NCI-H446 treated with DMSO at 0.1 percent for 48 hours (cell line): ENCODE measurements at regions not wholly inside any gene's neighbourhood (a gene's known extent, or its start where the extent isn't known, plus 50 kb on each side); places are given as distances from the start of the nearest gene placed in this dataset.
"Not testable (repeated sequence)": the region's sequence is repeated elsewhere in the genome, so short reads cannot be mapped to it uniquely, and the experiment has no call there.

ENCODE experiments used
- DNase-seq: peaks from one replicate; lab custom pipeline; 2025; lab: John Stamatoyannopoulos, UW

GRCh38 chr4:141534985-141535384 lies 101.4 kb upstream of the IL15 start:
- no peak for DNase-seq

- DNase-seq: no peak
These were observed 98.4 kb upstream of the IL15 start for GRCh38 chr4:141538001-141538400.

GRCh38 chr4:141540643-141541042 lies 95.7 kb upstream of the IL15 start:
- DNase-seq: no peak

- DNase-seq: no peak
These were observed 94.5 kb upstream of the IL15 start for GRCh38 chr4:141541851-141542250.

GRCh38 chr4:141543176-141543575 lies 93.2 kb upstream of the IL15 start:
- DNase-seq: no peak

- no peak for DNase-seq
These were observed 92.7 kb upstream of the IL15 start for GRCh38 chr4:141543706-141544105.

GRCh38 chr4:141548791-141549190 lies 87.6 kb upstream of the IL15 start:
- no peak for DNase-seq

GRCh38 chr4:141560056-141560455 lies 76.3 kb upstream of the IL15 start:
- no peak for DNase-seq

- DNase-seq: no peak
These were observed 73.7 kb upstream of the IL15 start for GRCh38 chr4:141562649-141563048.

GRCh38 chr4:141563723-141564122 lies 72.7 kb upstream of the IL15 start:
- DNase-seq: no peak

- not testable (repeated sequence) for DNase-seq
These were observed 71.4 kb upstream of the IL15 start for GRCh38 chr4:141564961-141565360.

- DNase-seq: no peak
These were observed 70.8 kb upstream of the IL15 start for GRCh38 chr4:141565379-141566089.

GRCh38 chr4:141567326-141567915 lies 69.0 kb upstream of the IL15 start:
- no peak for DNase-seq

- DNase-seq: no peak
These were observed 67.2 kb upstream of the IL15 start for GRCh38 chr4:141569141-141569540.

GRCh38 chr4:141570290-141570689 lies 66.1 kb upstream of the IL15 start:
- no peak for DNase-seq

GRCh38 chr4:141571362-141571761 lies 65.0 kb upstream of the IL15 start:
- DNase-seq: no peak

GRCh38 chr4:141571793-141572192 lies 64.6 kb upstream of the IL15 start:
- DNase-seq: no peak

GRCh38 chr4:141573678-141574077 lies 62.7 kb upstream of the IL15 start:
- DNase-seq: no peak

GRCh38 chr4:141575884-141576283 lies 60.5 kb upstream of the IL15 start:
- DNase-seq: no peak

- no peak for DNase-seq
These were observed 59.7 kb upstream of the IL15 start for GRCh38 chr4:141576585-141577110.

GRCh38 chr4:141578451-141578850 lies 57.9 kb upstream of the IL15 start:
- no peak for DNase-seq

- no peak for DNase-seq
These were observed 55.9 kb upstream of the IL15 start for GRCh38 chr4:141580523-141580922.
